Upper lobe of left lung (tissue), 4 donors: ENCODE measurements at regions not wholly inside any gene's neighbourhood (a gene's known extent, or its start where the extent isn't known, plus 50 kb on each side); places are given as distances from the start of the nearest gene placed in this dataset.

Source experiments
- CTCF ChIP-seq, 6 experiments: fragments of 450-650 bp in 4 of 6; fragments of 200-600 bp in 2 of 6; sonication (generic) in 2 of 6; IDR thresholded peaks; one replicate each; pipeline ENCODE4 v1.5.1; 2016 to 2019; ENCODE audit warnings: antibody characterized with exemption in 6 of 6
- POLR2AphosphoS5 ChIP-seq, 2 donors: sonication (generic); formaldehyde crosslinking; IDR thresholded peaks; one replicate each; pipeline ENCODE4 v1.5.1; 2017; ENCODE audit warnings: antibody characterized with exemption in 2 of 2

DNA sequence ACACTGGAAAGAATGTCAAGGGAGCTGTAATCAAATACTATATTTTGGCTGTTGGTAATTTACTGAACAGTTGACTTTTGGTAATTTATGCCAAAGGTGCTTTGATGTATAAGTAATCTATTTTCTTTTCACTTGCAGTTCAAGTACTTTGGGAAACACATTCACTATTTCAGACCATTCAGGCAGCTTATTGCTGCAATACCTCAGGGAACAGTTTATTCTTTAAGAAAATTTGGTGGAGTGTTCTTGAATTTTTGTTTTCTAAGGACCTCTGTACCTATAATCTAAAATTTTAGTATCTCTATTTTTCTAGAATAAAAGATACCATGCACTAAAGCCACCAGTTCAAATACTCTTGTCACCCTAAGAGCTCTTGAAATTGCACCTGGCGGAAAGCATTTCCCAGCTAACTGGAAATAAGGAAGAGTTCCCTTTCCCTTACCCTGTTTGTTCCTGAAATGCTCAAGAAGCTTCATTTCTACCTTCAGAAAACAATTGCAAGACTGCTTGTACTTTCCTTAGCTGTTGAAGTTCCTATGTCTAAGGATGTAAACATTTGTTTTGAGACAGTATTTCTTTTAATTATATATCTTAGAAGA, 633.5 kb upstream of the FAT1 start:
- TF ChIP-seq CTCF (IDR thresholded peaks at IDR 0.05): no peak
- TF ChIP-seq POLR2AphosphoS5 (IDR thresholded peaks at IDR 0.05): no peak
